ENCODE measurements at regions not wholly inside any gene's neighbourhood (a gene's known extent, or its start where the extent isn't known, plus 50 kb on each side); places are given as distances from the start of the nearest gene placed in this dataset.
"Not testable (repeated sequence)": the region's sequence is repeated elsewhere in the genome, so short reads cannot be mapped to it uniquely, and the experiment has no call there.

DNA sequence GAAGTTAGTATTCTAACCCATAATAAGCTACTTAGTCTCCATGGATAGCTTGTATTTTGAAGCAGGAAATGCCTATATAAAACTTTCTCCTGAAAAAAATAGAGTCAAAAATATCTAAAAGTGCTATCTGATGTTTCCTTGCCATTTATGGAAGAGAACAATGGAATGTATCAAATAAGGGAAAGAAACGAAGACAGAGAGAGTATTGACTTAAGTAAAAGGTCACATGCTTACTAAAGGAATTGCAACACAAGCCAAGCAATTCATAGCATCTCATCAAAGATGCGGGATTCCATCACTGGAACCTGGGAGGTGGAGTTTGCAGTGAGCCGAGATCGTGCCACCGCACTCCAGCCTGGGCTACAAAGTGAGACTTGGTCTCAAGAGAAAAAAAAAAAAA lies 112.9 kb upstream of the DTNBP1 start:
- DNase-seq (ENCODE audit: low read depth in 2 of 2, low spot score in 1 of 2) = no peak

DNA sequence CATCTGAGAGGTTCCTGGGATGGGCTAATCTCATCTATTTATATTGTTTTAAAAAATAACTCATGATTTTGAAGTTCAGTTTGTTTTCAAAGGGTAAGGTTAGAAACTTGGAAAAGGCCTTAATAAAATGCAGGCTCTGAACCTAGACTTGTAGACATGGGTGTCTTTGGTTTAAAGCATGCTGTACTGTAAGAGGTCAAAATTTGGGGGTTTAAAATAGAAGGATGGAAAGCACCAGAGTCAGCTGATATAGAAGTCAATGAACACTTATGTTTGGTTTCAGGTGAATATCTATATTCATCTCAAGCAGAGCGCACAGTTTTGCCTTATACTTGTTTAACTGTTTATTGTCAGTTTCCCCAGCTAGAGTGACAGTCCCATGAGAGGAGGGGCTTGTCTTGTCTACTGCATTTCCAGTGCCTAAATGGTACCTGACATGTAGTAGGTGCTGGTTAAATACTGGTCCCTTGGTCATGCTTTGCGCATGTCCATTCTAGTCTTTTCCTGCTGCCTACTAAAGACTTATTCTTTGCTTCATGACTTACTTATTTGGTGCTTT lies 112.3 kb upstream of the DTNBP1 start:
- no peak for DNase-seq (ENCODE audit: low read depth in 2 of 2, low spot score in 1 of 2)

DNA sequence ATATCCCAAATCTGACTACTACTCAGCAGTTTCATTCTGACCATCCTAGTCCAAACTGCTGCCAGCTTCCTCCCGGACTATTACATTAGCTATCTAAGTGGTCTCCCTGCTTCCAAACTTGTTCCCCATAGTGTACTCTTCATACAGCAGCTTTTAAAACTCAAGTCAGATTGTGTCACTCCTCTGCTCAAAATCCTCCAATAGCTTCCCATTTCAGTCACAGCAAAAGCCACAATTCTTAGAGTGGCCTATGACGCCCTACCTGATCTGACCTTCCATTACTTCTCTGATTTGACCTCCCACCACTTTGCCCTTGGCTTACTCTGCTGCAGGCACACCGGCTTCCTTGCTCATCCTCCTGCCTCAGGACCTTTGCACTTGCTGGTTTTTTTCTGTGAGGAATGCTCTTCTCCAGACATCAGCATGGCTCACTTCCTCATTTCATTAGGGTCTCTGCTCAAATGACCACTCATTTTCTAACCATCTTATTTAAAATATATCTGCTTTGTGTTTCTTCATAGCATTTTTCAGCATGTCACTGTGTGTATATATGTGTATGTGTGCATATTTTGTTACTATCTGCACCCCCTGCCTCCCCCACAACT lies 111.1 kb upstream of the DTNBP1 start:
- no peak for DNase-seq (ENCODE audit: low read depth in 2 of 2, low spot score in 1 of 2)

DNA sequence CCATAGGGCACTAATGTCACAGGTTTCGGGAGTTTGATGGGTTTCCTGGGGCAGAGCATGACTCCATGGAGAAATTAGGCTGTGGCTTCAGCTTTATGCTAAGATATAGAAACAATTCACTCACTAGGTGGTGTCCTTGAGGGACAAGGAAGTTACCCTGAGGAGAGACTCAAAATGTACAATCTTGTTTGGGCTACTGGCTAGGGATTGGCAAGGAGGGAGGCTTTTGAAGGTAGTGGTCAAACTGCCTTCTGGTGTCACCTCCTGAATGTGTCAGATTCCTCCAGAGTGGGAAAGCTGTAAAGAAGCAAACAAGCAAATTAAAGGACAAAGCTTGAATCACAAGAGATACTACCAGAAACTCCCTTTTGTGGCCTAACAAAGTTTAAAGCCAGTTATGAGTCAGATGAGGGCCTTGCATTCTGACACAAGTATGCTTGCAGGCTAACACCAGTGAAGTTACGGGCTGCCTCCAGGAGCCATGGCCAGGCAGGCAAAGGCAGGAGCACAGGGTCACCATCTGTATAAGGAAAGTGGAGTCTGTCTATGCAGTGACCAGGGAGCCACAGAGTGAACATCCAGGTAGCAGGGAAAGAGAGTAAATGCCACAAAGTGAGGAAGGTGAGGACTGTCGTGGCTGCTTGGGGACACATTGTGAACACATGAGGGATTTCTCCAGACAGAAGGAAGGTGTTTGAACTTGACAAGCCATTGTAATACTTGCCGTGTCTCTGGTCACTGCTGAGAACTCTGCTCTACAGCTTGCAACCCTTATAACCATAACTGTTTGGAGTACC lies 107.7 kb upstream of the DTNBP1 start:
- no peak for DNase-seq (ENCODE audit: low read depth in 2 of 2, low spot score in 1 of 2)

DNA sequence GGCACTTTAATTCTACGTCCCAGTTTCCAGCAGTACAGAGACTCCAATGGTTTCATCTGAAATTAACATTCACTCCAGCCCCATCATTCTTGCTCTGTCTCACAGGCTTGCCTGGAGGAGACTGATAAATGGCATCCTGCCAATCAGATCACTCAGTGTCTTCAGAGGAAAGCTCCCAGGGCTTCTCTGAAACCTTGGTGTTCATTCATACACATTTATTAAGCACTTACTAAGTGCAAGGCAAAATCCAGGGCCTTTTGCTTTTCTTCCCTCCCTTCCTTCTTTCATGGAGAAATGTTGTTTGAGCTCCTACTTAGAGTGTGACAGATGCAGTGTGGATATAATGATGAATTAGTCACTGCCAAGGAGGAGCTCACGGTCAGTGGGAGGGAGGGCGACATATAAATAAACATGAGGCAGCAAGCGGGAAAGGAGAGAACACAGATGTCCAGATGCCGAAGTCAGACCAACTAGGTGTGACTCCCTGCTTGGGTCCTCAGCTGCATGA lies 106.7 kb upstream of the DTNBP1 start:
- no peak for DNase-seq (ENCODE audit: low read depth in 2 of 2, low spot score in 1 of 2)

DNA sequence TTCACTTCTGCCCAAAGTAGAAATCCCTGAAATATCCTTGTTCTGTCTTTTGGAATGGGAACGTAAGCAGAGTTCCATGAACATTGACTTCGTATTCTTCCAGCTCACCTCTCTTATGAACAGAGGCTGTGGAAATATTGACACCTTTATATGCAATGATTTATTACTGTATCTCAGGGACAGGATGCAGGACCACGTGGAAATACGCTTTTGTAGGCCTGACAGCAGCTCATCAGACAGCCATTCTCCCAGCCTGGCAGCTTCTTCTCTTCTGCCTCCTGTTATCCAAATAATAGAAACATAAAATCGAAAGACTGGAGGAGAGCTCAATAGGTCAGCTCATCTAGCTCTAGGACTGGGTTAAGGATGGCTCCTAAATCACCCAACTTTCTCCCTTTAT lies 106.2 kb upstream of the DTNBP1 start:
- no peak for DNase-seq (ENCODE audit: low read depth in 2 of 2, low spot score in 1 of 2)

DNA sequence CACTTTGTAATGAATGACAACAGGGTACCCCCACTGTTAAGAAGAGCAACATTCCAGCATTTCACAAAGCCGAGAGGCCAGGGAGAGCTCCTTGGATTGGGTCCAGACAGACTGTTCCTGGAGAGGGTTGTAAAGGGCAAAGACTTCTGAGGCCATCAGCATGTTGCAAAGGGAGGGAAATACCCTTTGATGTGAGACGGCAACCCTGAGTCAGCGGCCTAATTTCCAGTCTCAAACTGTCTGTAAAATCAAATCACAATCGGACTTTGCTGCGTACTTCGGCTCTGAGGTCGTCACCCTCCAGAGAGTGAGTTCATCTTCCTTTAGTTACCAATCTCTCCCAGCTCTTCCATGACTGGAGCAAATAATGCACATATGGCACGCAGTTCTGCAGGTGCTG lies 101.0 kb upstream of the DTNBP1 start:
- no peak for DNase-seq (ENCODE audit: low read depth in 2 of 2, low spot score in 1 of 2)

DNA sequence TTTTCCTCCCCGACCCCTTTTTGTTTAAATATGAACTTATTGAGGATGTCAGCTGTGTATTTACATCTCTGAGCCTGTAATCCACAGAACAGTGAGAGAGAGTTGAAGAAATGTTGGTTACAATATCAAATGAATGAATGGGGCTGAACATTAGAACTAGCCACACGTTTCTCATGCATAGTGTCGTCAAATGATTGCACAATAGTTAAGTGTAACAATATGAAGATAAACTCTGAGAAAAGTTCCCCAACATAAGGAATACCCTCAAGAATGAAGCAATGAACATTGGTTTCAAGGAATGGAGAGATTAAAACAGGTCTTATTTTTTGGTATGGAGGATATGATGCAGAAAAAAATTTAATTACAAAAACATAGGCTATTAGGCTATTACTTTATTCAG lies 100.5 kb upstream of the DTNBP1 start:
- DNase-seq (ENCODE audit: low read depth in 2 of 2, low spot score in 1 of 2) = no peak

DNA sequence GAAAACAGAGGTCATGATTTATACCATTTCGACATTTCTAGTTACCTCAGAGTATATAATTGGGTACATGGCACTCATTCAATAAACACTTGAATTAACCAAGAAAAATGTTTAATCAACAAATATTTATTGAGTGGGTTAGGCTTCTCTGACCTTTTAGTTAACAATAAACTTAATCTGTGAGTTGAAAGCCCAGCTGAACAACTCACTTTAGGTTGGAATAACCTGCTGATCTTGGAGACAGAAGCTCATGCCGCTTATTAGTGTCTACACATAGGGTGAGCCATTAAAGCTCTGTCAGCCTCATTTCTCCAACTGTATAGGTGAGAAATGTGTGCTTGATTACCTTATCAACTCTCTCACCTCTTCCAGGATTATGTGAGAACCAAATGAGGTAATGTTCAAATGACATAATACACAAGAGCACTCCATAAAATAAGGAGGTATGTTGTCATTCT lies 98.2 kb upstream of the DTNBP1 start:
- DNase-seq (ENCODE audit: low read depth in 2 of 2, low spot score in 1 of 2) = no peak

DNA sequence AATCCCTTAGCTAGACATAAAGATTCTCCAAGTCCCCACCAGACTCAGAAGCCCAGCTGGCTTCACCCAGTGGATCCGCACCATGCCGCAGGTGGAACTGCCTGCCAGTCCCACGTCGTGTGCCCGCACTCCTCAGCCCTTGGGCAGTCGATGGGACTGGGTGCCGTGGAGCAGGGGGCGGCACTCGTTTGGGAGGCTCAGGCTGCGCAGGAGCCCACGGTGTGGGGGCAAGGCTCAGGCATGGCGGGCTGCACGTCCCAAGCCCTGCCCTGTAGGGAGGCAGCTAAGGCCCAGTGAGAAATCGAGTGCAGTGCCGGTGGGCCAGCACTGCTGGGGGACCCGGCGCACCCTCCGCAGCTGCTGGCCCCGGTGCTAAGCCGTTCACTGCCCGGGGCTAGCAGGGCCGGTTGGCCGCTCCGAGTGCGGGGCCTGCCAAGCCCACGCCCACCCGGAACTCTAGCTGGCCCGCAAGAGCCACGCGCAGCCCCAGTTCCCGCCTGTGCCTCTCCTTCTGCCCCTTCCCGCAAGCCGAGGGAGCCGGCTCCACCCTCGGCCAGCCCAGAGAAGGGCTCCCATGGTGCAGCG lies 95.9 kb upstream of the DTNBP1 start:
- no peak for DNase-seq (ENCODE audit: low read depth in 2 of 2, low spot score in 1 of 2)

DNA sequence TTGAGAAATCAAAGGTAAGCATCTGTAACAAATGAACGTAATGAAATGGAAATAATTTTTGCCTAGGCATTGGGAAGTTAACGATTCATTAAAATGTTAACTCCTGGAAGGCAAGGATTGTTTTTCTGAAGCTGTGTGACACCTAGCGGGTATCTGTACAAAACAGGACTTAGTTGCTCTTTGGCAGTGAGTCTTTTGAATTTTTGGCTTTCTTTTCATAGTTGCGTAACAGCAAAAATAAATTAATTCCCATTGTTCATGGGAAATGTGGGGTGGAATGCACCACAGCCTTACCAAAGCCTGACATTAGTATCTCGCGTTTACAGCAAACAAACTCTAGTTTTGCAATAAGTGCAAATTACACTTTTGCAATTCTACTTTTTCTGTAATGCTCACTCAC lies 92.7 kb upstream of the DTNBP1 start:
- no peak for DNase-seq (ENCODE audit: low read depth in 2 of 2, low spot score in 1 of 2)

DNA sequence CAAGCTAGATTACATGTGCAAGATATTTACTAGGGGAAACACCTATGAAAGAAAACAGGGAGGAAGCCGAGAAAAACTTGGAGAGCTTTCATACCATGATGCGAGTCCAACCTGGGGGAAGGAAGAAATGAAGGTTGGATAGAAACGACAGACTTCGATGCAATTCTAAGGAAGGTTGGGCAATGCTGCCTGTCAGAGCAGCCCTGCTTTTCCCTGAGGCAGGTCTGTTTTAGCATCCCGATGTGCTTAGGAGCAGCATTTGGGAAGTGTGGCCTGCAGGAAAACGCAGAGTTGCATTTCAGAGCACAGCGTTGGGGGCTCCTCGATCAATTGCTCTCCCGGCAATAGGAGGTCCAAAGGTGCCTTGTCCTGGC lies 91.9 kb upstream of the DTNBP1 start:
- DNase-seq (ENCODE audit: low read depth in 2 of 2, low spot score in 1 of 2) = no peak

DNA sequence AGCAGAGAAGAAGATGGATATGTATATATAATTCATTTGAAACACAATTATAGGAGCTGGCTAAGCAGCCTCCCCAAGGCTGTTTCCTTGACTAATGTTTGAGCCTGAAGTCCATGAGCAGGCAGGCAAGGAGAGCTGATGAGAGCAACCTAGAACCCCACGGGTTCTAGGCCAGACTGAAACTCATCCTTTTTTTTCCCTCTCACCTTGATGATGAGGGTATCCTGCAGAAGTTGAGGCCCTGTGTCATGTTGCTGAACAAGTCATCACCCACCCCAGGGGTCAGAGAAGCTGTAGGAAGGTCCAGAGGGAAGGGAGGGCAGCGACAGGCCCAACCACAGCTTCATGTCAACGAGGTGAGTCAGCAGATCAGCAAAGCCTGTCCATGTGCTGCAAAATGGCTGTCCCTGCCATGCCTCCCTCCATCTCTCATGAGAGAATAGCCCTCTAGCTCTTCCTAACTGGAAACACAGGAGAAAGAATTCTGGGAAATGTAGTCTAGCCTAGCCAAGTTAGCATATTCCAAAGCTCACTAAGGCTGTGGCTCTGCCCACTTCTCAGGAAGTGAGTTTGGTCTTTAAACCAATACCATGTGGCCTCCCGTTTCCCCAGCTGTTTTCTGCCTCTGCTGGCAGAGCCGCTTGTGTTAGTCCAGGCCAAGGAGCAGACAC lies 91.3 kb upstream of the DTNBP1 start:
- DNase-seq (ENCODE audit: low read depth in 2 of 2, low spot score in 1 of 2) = no peak

DNA sequence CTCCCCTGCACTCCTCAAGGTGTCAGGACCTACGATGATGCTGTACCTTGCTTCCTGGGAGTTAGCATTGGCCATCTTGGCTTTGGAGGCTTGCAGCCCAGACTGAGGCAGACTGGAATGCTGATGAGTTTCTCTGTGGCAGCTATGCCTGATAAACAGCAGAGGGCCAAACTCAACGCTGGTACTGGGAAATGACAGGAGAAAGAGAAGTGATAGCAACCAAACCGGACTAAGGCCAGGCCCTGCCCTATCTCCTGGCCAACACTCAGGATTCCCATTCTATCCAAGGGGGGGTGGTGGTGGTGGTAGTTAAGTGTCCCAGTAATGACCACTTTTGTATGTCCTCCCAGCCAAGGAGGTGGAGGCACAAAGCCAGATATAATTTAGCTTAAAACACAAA lies 90.0 kb upstream of the DTNBP1 start:
- DNase-seq (ENCODE audit: low read depth in 2 of 2, low spot score in 1 of 2) = no peak

DNA sequence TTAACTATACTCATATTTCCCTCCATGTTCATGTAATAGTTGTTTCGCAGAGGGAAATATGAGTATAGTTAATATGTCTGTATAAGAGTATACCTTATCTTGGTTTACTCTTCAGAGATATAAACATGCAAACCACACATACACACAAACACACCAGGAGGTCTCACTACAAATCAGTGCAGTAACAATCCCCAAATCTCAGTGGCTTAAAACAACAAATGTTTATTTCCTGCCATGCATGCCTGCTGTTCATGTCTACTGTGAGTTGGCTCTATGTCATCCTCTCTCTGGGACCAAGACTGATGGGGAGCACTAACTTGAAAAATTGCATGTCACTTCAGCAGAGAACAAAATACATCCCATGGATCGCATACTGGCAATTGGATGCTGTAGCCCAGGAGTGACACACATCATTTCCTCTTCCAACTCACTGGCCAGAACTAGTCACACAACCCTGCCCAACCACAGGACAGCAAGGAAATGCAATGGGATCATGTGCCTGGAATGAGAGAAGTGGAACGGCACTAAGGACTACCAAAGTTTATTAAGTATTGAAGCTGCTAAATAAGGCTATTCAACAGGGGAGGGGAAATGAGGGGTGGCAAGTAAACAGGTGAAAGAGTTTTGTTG lies 89.0 kb upstream of the DTNBP1 start:
- no peak for DNase-seq (ENCODE audit: low read depth in 2 of 2, low spot score in 1 of 2)

DNA sequence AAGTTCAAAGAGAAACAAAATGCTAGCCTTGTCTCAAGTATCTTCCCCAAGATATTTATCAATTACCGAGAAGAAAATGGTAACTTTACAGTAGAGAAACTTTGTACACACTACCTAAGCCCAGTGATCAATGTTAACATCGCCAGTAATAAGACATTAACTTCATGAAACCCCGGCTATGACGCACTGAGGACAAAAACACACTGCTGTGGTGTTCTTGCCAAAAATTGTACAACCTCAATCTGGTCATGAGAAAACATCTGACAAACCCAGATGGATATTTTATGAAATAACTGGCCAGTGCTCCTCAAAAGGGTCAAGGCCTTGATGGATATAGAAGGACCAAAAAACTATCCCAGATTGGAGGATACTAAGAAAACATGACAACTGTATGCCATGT lies 85.5 kb upstream of the DTNBP1 start:
- DNase-seq (ENCODE audit: low read depth in 2 of 2, low spot score in 1 of 2) = no peak

DNA sequence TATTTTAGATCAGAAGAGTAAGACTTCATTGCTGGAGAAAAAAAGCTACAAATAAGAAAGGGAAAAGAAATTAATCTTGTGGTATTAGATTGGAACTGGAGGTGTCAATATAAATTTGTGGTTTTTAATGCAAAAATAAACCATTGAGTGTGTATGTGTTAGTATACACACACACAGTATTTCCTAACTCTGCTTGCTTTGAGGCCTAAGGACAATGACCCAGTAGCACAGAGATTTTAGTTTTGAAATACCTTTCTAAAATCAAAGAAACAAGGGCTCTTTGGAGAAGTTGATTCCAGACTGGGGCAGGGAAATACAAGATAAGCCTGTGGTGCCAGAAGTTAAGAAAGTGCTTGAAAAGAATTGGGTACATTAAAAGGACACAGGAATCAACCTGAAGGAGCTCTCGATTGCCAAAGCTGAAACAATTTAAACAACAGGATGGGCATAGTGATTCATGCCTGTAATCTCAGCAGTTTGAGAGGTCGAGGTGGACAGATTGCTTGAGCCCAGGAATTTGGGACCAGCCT lies 84.6 kb upstream of the DTNBP1 start:
- DNase-seq (ENCODE audit: low read depth in 2 of 2, low spot score in 1 of 2) = no peak

DNA sequence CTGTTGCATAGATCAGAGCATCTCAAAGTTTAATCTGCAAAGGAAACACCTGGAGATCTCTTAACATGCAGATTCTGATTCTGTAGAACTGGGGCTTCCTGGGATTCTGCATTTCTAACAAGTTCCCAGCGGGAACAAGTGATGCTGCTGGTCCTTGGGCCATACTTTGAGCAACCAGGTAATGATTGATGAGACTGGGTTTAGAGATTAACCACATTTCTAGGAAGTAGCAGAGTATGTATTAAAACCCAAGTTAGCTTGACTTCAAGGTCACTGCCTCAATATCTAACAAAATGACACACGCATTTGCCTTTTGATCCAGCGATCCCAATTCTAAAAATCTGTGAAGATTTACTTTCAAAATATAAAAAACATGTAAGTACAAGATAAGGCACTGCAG lies 83.0 kb upstream of the DTNBP1 start:
- no peak for DNase-seq (ENCODE audit: low read depth in 2 of 2, low spot score in 1 of 2)

DNA sequence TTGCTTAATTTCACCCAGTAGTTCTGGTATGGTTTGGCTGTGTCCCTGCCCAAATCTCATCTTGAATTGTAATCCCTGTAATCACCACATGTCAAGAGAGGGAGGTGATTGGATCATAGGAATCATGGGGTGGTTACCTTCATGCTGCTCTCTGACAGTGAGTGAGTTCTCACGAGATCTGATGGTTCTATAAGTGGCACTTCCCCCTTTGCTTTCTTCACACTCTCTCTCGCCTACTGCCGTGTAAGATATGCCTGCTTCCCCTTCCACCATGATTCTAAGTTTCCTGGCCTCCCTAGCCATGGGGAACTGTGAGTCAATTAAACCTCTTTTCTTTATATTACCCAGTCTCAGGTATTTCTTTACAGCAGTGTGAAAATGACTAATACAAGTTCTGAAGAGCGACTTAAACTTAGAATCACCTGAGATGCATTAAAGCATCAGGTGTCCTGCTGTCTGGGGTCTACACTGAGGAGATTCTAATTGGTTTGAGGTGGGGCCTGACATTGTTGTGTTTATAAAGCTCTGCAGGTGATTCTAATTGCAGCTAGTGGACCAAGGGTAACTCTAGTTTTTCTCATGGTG lies 82.1 kb upstream of the DTNBP1 start:
- DNase-seq (ENCODE audit: low read depth in 2 of 2, low spot score in 1 of 2) = no peak

DNA sequence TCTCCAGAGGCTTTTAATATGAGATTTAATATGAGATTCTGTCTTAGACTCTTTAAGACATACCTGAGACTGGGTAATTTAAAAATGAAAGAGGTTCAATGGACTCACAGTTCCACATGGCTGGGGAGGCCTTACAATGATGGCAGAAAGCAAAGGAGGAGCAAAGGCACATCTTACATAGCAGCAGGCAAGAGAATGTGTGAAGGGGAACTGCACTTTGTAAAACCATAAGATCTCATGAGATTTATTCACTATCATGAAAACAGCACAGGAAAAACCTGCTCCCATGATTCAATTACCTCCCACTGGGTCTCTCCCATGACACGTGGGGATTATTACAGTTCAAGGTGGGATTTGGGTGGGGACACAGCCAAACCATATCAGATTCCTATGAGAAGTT lies 79.2 kb upstream of the DTNBP1 start:
- DNase-seq (ENCODE audit: low read depth in 2 of 2, low spot score in 1 of 2) = not testable (repeated sequence)

DNA sequence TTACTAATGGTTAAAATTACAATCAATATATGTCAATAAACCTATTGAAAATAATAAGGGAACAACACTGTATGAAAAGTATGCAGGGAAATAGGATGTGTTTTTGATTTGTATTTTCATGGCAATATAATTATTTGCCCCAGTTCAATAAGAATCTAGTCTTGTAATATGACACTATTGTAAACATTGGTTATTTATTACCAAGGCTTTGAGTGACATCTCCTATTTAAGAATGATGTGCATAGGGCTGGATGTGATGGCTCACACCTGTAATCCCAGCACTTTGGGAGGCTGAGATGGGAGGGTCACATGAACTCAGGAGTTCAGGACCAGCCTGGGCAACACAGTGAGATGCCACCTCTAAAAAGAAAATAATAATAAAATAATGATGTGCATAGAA lies 78.6 kb upstream of the DTNBP1 start:
- DNase-seq (ENCODE audit: low read depth in 2 of 2, low spot score in 1 of 2) = no peak
